ENCODE measurements at regions not wholly inside any gene's neighbourhood (a gene's known extent, or its start where the extent isn't known, plus 50 kb on each side); places are given as distances from the start of the nearest gene placed in this dataset.

DNA sequence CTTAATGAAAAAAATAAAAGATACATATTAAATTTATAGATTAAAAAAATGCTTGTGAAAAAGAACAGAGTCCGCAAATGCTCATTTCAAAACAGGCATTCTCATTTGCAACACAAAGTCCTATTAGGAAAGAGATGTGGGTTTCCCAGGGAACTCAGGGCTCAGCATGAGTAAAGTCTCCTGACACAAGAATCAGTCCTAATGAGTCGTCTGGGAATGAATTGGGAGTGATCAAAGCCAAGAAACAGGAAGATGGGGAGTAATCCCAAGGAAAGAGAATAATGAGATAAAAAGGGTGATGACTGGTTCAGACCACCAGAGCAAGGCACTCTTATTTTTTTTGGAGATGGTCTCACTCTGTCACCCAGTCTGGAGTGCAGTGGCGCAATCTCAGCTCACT, 443.7 kb downstream of the NR2F2 start:
- H3K36me3 Mint-ChIP-seq (ENCODE audit: low read depth) = peaks cover 2% of the 10 kb centered on the region
- H3K4me3 Mint-ChIP-seq = no peak overlapping the region
- H3K9me3 ChIP-seq (ENCODE audit: control insufficient read depth, low read length, poor library complexity, severe bottlenecking) = no peaks in the 10 kb centered on the region
- no peak overlapping the region for H3K27ac Mint-ChIP-seq
- no peak for DNase-seq
- ATAC-seq = no peak
- H3K4me1 Mint-ChIP-seq = no peaks in the 10 kb centered on the region
- H3K27me3 Mint-ChIP-seq = no peaks in the 10 kb centered on the region

- DNase-seq (no peak), ATAC-seq (no peak)
- Mint-ChIP-seq H3K27me3 (no peaks in the 10 kb centered on the region), H3K4me1 (no peaks in the 10 kb centered on the region), H3K36me3 (ENCODE audit: low read depth) (no peaks in the 10 kb centered on the region), H3K4me3 (no peak overlapping the region), H3K27ac (no peak overlapping the region)
- no peaks in the 10 kb centered on the region for H3K9me3 ChIP-seq (ENCODE audit: control insufficient read depth, low read length, poor library complexity, severe bottlenecking)
Measured at GRCh38 chr15:96783746-96784145, 453.2 kb downstream of the NR2F2 start.

GRCh38 chr15:96790004-96790403, 459.5 kb downstream of the NR2F2 start:
- Mint-ChIP-seq H3K27me3 (no peaks in the 10 kb centered on the region), H3K4me3 (no peak overlapping the region), H3K36me3 (ENCODE audit: low read depth) (no peaks in the 10 kb centered on the region), H3K4me1 (no peaks in the 10 kb centered on the region), H3K27ac (no peak overlapping the region)
- DNase-seq (no peak), ATAC-seq (no peak)
- no peaks in the 10 kb centered on the region for H3K9me3 ChIP-seq (ENCODE audit: control insufficient read depth, low read length, poor library complexity, severe bottlenecking)

DNA sequence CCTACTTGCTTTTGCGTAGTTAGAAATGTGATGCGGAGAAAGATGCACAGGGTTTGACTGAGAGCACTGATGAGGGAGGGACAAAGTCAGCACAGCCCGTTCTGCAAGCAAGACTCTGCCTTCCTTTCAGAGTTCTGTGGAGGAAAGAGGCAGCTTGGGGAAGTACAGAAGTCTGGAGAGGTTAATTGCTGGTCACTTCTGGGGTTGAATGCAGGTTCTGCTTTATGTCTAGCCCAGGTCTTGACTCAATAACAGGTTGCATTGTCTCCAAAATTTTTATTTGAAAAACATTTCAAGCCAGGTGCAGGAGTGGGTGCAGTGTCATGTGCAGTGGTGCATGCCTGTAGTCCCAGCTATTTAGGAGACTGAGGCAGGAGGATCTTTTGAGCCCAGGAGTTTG, 461.7 kb downstream of the NR2F2 start:
- H3K9me3 ChIP-seq (ENCODE audit: control insufficient read depth, low read length, poor library complexity, severe bottlenecking) = no peaks in the 10 kb centered on the region
- no peak for ATAC-seq
- Mint-ChIP-seq H3K4me1 (no peaks in the 10 kb centered on the region), H3K36me3 (ENCODE audit: low read depth) (no peaks in the 10 kb centered on the region), H3K27me3 (no peaks in the 10 kb centered on the region), H3K4me3 (no peak overlapping the region), H3K27ac (no peak overlapping the region)
- no peak for DNase-seq

DNA sequence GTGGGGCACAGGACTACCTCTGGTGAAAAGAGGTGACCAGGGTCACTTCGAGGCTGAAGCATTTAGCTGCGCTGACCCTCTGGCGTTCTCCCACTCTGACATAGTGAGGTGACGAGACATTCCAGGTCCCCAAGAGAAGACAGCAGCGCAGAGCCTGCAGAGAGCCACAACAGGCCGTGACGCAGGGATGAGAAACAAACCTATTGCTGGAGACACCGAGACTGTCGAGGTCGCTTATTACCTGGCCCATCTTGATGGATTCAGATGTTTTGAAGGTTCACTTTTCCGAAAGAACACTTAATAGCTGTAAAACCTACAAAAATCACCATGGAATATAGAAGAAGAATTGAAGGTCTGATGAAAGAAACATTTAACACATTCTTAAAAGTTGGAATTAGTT, 466.3 kb downstream of the NR2F2 start:
- no peak overlapping the region for H3K4me3 Mint-ChIP-seq
- no peaks in the 10 kb centered on the region for H3K9me3 ChIP-seq (ENCODE audit: control insufficient read depth, low read length, poor library complexity, severe bottlenecking)
- no peaks in the 10 kb centered on the region for H3K27me3 Mint-ChIP-seq
- ATAC-seq = no peak
- H3K27ac Mint-ChIP-seq = no peak overlapping the region
- H3K4me1 Mint-ChIP-seq = no peaks in the 10 kb centered on the region
- no peak for DNase-seq
- H3K36me3 Mint-ChIP-seq (ENCODE audit: low read depth) = no peaks in the 10 kb centered on the region

- H3K27me3 Mint-ChIP-seq = no peaks in the 10 kb centered on the region
- H3K36me3 Mint-ChIP-seq (ENCODE audit: low read depth) = no peaks in the 10 kb centered on the region
- DNase-seq (no peak), ATAC-seq (no peak)
- H3K4me3 Mint-ChIP-seq = no peak overlapping the region
- H3K27ac Mint-ChIP-seq = no peak overlapping the region
- H3K9me3 ChIP-seq (ENCODE audit: control insufficient read depth, low read length, poor library complexity, severe bottlenecking) = no peaks in the 10 kb centered on the region
- no peaks in the 10 kb centered on the region for H3K4me1 Mint-ChIP-seq
Measured at GRCh38 chr15:96801576-96802150, 471.2 kb downstream of the NR2F2 start.

DNA sequence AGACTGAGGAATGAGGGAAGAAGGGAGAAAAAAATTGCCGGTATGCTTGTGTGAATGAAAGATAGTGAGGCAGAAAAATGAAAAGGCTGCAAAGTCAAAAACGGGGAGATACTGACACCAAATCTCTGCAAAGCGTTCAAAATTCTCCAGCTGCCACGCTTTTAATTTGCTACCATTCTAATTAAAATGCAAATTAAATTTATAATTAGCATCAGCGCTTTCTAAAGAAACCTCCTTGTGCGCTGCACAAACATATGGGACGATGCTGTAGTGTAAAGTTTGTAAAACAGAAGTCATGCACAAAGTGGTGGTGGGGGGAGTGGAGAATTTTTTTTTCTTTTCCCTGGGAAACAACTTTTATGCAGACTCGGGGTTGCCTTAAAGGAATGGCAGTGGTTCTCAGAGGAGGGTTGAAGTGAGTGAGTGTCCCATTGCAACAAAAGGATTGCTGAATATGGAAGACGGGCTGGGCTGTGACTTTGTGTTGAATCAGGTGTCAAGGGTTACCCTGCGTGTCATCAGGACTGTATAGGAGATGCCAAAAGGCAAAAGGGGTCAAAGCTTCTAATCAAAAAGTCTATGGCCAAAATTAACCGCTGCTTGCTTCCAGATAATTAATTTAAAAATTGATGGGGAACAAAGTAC, 472.2 kb downstream of the NR2F2 start:
- H3K36me3 Mint-ChIP-seq (ENCODE audit: low read depth) = no peaks in the 10 kb centered on the region
- no peak for ATAC-seq
- H3K4me1 Mint-ChIP-seq = no peaks in the 10 kb centered on the region

GRCh38 chr15:96804754-96805153, 474.3 kb downstream of the NR2F2 start:
- Mint-ChIP-seq H3K4me1 (no peaks in the 10 kb centered on the region), H3K36me3 (ENCODE audit: low read depth) (no peaks in the 10 kb centered on the region), H3K27me3 (no peaks in the 10 kb centered on the region), H3K4me3 (no peak overlapping the region), H3K27ac (no peak overlapping the region)
- no peak for DNase-seq
- no peaks in the 10 kb centered on the region for H3K9me3 ChIP-seq (ENCODE audit: control insufficient read depth, low read length, poor library complexity, severe bottlenecking)
- no peak for ATAC-seq

More for the DNA sequence above, 472.2 kb downstream of the NR2F2 start:
- Mint-ChIP-seq H3K27me3 (no peaks in the 10 kb centered on the region), H3K27ac (no peak overlapping the region), H3K4me3 (no peak overlapping the region)
- H3K9me3 ChIP-seq (ENCODE audit: control insufficient read depth, low read length, poor library complexity, severe bottlenecking) = no peaks in the 10 kb centered on the region
- no peak for DNase-seq

DNA sequence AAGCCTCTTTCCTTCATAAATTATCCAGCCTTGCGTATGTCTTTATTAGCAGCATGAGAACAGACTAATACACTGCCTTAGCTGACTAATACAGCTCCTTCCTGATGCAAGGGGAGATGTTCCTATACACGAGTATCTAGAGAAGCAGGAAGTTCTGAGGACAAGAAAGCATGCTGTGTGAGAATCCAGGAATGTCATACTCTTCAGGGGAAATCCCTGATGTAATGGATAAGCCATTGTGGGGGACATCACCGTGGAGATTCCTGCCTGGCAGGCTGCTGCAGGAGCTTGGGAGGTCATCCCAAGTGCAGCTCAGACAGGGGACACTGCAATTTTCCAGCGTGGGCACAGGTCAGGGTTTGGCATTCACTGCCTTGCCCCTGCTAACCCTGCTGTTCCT, 476.9 kb downstream of the NR2F2 start:
- Mint-ChIP-seq H3K4me3 (no peak overlapping the region), H3K27ac (no peak overlapping the region), H3K36me3 (ENCODE audit: low read depth) (no peaks in the 10 kb centered on the region), H3K27me3 (no peaks in the 10 kb centered on the region), H3K4me1 (no peaks in the 10 kb centered on the region)
- ATAC-seq (no peak), DNase-seq (no peak)
- H3K9me3 ChIP-seq (ENCODE audit: control insufficient read depth, low read length, poor library complexity, severe bottlenecking) = no peaks in the 10 kb centered on the region

- H3K36me3 Mint-ChIP-seq (ENCODE audit: low read depth) = no peaks in the 10 kb centered on the region
- no peak for DNase-seq
- no peak for ATAC-seq
- no peaks in the 10 kb centered on the region for H3K4me1 Mint-ChIP-seq
- no peaks in the 10 kb centered on the region for H3K27me3 Mint-ChIP-seq
- H3K9me3 ChIP-seq (ENCODE audit: control insufficient read depth, low read length, poor library complexity, severe bottlenecking) = no peaks in the 10 kb centered on the region
- H3K4me3 Mint-ChIP-seq = no peak overlapping the region
- H3K27ac Mint-ChIP-seq = no peak overlapping the region
Measured at GRCh38 chr15:96817900-96818299, 487.4 kb downstream of the NR2F2 start.

DNA sequence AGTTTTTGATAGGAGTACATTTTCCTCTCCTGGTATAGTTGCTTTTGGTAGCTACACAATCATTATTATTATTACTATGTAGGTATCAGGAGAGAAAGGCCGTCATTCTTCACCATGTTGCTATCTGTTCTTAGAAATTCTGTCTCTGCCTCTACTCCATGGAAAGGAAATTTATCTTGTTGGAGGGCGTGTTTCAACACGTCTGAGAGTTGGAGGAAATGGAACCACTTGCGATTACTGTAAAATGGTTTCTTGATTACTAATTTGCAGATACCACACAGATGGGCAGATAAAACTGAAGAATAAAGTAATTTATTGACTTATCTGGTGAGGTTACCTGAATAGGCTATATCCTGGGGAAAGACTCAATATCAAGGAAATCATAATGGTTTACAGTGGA, 488.4 kb downstream of the NR2F2 start:
- H3K9me3 ChIP-seq (ENCODE audit: control insufficient read depth, low read length, poor library complexity, severe bottlenecking) = no peaks in the 10 kb centered on the region
- Mint-ChIP-seq H3K36me3 (ENCODE audit: low read depth) (no peaks in the 10 kb centered on the region), H3K4me3 (no peak overlapping the region), H3K27me3 (no peaks in the 10 kb centered on the region), H3K4me1 (no peaks in the 10 kb centered on the region), H3K27ac (no peak overlapping the region)
- ATAC-seq = no peak
- no peak for DNase-seq

DNA sequence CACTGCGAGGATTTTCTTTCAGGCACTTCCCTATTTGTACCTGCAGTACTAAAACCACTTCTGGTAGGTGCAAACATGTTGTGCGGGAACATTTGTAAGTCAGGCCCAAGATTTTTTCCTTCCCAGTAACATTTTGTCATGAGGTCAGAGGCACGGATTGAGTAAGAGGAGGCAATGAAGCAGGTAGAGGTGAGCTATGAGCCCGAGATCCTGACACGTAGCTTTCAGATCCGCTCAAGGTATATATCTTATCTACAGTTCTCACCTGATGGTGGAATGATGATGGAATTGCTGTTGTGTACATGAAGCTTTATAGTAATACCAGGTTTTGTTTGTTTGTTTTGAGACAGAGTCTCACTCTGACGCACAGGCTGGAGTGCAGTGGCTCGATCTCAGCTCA, 497.5 kb downstream of the NR2F2 start:
- Mint-ChIP-seq H3K36me3 (ENCODE audit: low read depth) (no peaks in the 10 kb centered on the region), H3K27ac (no peak overlapping the region), H3K27me3 (no peaks in the 10 kb centered on the region), H3K4me1 (no peaks in the 10 kb centered on the region), H3K4me3 (no peak overlapping the region)
- H3K9me3 ChIP-seq (ENCODE audit: control insufficient read depth, low read length, poor library complexity, severe bottlenecking) = peaks cover 2% of the 10 kb centered on the region
- no peak for DNase-seq
- no peak for ATAC-seq

GRCh38 chr15:96837241-96837970, 506.9 kb downstream of the NR2F2 start:
- H3K4me1 Mint-ChIP-seq = no peaks in the 10 kb centered on the region
- no peaks in the 10 kb centered on the region for H3K36me3 Mint-ChIP-seq (ENCODE audit: low read depth)
- H3K9me3 ChIP-seq (ENCODE audit: control insufficient read depth, low read length, poor library complexity, severe bottlenecking) = no peaks in the 10 kb centered on the region
- H3K27ac Mint-ChIP-seq = no peak overlapping the region
- DNase-seq (no peak), ATAC-seq (no peak)
- H3K4me3 Mint-ChIP-seq = no peak overlapping the region
- no peaks in the 10 kb centered on the region for H3K27me3 Mint-ChIP-seq

DNA sequence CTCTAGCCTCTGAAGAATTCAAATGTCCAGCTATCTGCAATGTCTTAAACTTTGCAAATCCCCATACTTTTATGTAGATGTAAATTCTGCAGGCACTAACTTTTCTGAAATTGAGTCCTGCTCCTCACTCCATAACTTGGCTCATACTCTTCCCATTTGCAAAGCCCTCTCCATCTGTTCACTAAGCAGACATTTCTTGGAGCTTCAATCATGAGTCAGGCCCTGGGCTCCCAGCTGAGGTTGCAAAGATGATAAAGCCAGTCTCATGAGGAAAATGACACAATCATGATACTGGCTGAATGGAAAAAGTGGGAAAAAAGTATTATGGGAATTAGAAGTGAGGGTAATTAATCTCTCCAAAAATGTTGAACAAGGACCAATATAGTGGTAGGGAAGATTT, 507.6 kb downstream of the NR2F2 start:
- no peak for DNase-seq
- no peak overlapping the region for H3K27ac Mint-ChIP-seq
- no peaks in the 10 kb centered on the region for H3K4me1 Mint-ChIP-seq
- no peak for ATAC-seq
- no peaks in the 10 kb centered on the region for H3K27me3 Mint-ChIP-seq
- H3K4me3 Mint-ChIP-seq = no peak overlapping the region
- no peaks in the 10 kb centered on the region for H3K9me3 ChIP-seq (ENCODE audit: control insufficient read depth, low read length, poor library complexity, severe bottlenecking)
- H3K36me3 Mint-ChIP-seq (ENCODE audit: low read depth) = no peaks in the 10 kb centered on the region
